ENCODE measurements at regions not wholly inside any gene's neighbourhood (a gene's known extent, or its start where the extent isn't known, plus 50 kb on each side); places are given as distances from the start of the nearest gene placed in this dataset.

GRCh38 chr1:38166461-38166860 lies 119.9 kb upstream of the POU3F1 start:
- Histone ChIP-seq H3K9me2 (ENCODE audit: insufficient read depth, low read length) (no peaks in the 10 kb centered on the region), H3K27me3 (ENCODE audit: insufficient read depth, low read depth, low read length) (no peaks in the 10 kb centered on the region), H3K36me3 (ENCODE audit: insufficient read depth, low read length) (no peaks in the 10 kb centered on the region), H2AFZ (ENCODE audit: low read depth, low read length) (no peak overlapping the region), H3K9me3 (ENCODE audit: low read length) (no peaks in the 10 kb centered on the region), H3K4me2 (ENCODE audit: low read length) (no peak overlapping the region), H3K9ac (ENCODE audit: low read length) (no peak overlapping the region), H3K27ac (ENCODE audit: low read length) (no peak overlapping the region), H3K4me3 (ENCODE audit: low read length) (no peak overlapping the region), H3F3A (ENCODE audit: insufficient read depth, low read length, poor library complexity, severe bottlenecking) (no peaks in the 10 kb centered on the region), H3K79me2 (replicated peaks; ENCODE audit: insufficient read depth, low read length) (no peaks in the 10 kb centered on the region), H4K20me1 (ENCODE audit: insufficient read depth) (no peaks in the 10 kb centered on the region)
- no peak for TF ChIP-seq RAD21 (conservative IDR thresholded peaks at IDR 0.05)
- no peak for TF ChIP-seq SMC3 (conservative IDR thresholded peaks at IDR 0.05; ENCODE audit: poor library complexity)
- TF ChIP-seq POLR2AphosphoS5 (IDR thresholded peaks at IDR 0.05), result no peak
- TF ChIP-seq EP300 (conservative IDR thresholded peaks at IDR 0.05; ENCODE audit: poor library complexity, severe bottlenecking), result no peak
- no peak for TF ChIP-seq TAF1 (IDR thresholded peaks at IDR 0.05; ENCODE audit: low read depth)
- TF ChIP-seq CTCF (IDR thresholded peaks at IDR 0.05; ENCODE audit: poor library complexity, severe bottlenecking), result no peak
- no peak for TF ChIP-seq MXI1 (conservative IDR thresholded peaks at IDR 0.05; ENCODE audit: poor library complexity, severe bottlenecking)
- TF ChIP-seq, protein P1, sequence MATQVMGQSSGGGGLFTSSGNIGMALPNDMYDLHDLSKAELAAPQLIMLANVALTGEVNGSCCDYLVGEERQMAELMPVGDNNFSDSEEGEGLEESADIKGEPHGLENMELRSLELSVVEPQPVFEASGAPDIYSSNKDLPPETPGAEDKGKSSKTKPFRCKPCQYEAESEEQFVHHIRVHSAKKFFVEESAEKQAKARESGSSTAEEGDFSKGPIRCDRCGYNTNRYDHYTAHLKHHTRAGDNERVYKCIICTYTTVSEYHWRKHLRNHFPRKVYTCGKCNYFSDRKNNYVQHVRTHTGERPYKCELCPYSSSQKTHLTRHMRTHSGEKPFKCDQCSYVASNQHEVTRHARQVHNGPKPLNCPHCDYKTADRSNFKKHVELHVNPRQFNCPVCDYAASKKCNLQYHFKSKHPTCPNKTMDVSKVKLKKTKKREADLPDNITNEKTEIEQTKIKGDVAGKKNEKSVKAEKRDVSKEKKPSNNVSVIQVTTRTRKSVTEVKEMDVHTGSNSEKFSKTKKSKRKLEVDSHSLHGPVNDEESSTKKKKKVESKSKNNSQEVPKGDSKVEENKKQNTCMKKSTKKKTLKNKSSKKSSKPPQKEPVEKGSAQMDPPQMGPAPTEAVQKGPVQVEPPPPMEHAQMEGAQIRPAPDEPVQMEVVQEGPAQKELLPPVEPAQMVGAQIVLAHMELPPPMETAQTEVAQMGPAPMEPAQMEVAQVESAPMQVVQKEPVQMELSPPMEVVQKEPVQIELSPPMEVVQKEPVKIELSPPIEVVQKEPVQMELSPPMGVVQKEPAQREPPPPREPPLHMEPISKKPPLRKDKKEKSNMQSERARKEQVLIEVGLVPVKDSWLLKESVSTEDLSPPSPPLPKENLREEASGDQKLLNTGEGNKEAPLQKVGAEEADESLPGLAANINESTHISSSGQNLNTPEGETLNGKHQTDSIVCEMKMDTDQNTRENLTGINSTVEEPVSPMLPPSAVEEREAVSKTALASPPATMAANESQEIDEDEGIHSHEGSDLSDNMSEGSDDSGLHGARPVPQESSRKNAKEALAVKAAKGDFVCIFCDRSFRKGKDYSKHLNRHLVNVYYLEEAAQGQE (IDR thresholded peaks at IDR 0.05; ENCODE audit: borderline replicate concordance), result no peak
- TF ChIP-seq EZH2 (IDR thresholded peaks at IDR 0.05; ENCODE audit: borderline replicate concordance, insufficient read depth, low read length, poor library complexity, severe bottlenecking), result no peak

DNA sequence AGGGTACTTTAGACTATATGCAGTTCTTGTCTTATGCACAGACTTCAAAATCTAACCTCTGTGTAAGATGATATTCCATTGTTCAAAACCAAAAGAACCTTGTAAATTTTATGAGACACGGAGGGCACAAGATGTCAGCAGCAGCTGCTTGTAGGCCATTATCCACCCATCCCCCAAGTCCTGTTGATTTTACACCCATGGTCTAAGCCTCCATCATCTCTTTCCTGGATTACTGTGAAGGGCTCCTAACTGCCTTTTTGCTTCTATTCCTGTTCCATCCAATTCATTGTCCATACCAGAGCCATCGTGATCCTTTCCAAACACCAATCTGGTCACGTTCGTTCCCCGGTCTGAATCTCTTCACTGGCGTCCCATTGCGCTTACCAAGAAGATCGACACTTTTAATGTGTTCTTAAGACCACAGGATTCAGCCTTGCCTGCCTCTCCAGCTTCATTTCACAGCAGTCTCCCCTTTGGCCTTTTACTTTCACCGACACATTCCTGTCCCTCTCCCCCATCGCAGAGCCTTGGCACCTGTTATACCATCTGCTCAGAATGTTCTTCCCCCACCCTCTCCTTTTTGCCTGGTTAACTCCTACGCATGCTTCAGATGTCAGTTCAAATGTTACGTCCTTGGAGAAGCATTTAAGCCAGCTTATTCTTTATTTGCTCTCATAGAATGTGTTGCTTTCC lies 107.3 kb upstream of the POU3F1 start:
- Histone ChIP-seq H3K27me3 (ENCODE audit: insufficient read depth, low read depth, low read length) (no peaks in the 10 kb centered on the region), H3K27ac (ENCODE audit: low read length) (no peak overlapping the region), H2AFZ (ENCODE audit: low read depth, low read length) (no peak overlapping the region), H3K79me2 (replicated peaks; ENCODE audit: insufficient read depth, low read length) (no peaks in the 10 kb centered on the region), H3F3A (ENCODE audit: insufficient read depth, low read length, poor library complexity, severe bottlenecking) (no peaks in the 10 kb centered on the region), H3K9me3 (ENCODE audit: low read length) (no peaks in the 10 kb centered on the region), H4K20me1 (ENCODE audit: insufficient read depth) (no peaks in the 10 kb centered on the region), H3K4me3 (ENCODE audit: low read length) (no peak overlapping the region), H3K36me3 (ENCODE audit: insufficient read depth, low read length) (no peaks in the 10 kb centered on the region), H3K9me2 (ENCODE audit: insufficient read depth, low read length) (no peaks in the 10 kb centered on the region), H3K4me2 (ENCODE audit: low read length) (no peak overlapping the region), H3K9ac (ENCODE audit: low read length) (no peak overlapping the region)
- no peak for TF ChIP-seq TAF1 (IDR thresholded peaks at IDR 0.05; ENCODE audit: low read depth)
- TF ChIP-seq CTCF (IDR thresholded peaks at IDR 0.05; ENCODE audit: poor library complexity, severe bottlenecking), result no peak
- no peak for TF ChIP-seq RAD21 (conservative IDR thresholded peaks at IDR 0.05)
- TF ChIP-seq EZH2 (IDR thresholded peaks at IDR 0.05; ENCODE audit: borderline replicate concordance, insufficient read depth, low read length, poor library complexity, severe bottlenecking), result no peak
- no peak for TF ChIP-seq SMC3 (conservative IDR thresholded peaks at IDR 0.05; ENCODE audit: poor library complexity)
- TF ChIP-seq POLR2AphosphoS5 (IDR thresholded peaks at IDR 0.05), result no peak
- TF ChIP-seq MXI1 (conservative IDR thresholded peaks at IDR 0.05; ENCODE audit: poor library complexity, severe bottlenecking), result no peak
- TF ChIP-seq, protein P1 (IDR thresholded peaks at IDR 0.05; ENCODE audit: borderline replicate concordance), result no peak
- TF ChIP-seq EP300 (conservative IDR thresholded peaks at IDR 0.05; ENCODE audit: poor library complexity, severe bottlenecking), result no peak

Measured in neural cell (in vitro differentiated cells).